RPMI8226 (cell line): ENCODE measurements at regions not wholly inside any gene's neighbourhood (a gene's known extent, or its start where the extent isn't known, plus 50 kb on each side); places are given as distances from the start of the nearest gene placed in this dataset.

Source experiments
- DNase-seq: peaks from one replicate; pipeline ENCODE4 v3.0.0-alpha.2; 2015

DNA sequence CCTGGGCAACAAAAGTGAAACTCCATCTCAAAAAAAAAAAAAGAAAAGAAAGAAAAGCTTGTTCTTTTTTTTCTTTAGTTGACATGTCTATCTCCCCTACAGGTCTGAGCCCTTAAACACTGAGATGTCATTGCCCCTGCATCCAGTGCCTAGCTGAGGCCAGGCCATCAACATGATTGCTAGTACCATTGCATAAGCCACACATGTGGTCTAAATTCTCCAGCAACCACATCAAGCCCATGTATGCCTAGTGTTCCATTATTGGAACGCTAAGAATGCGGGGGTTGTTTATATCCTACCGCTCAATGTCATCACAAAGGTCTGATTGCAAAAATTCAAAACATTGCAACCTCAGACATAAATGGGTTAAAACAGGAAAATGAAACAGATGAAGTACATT is 62.7 kb downstream of the NPTX2 start:
- DNase-seq = no peak

GRCh38 chr7:98681511-98681910 is 64.4 kb downstream of the NPTX2 start:
- DNase-seq = peak; percentile 41

DNA sequence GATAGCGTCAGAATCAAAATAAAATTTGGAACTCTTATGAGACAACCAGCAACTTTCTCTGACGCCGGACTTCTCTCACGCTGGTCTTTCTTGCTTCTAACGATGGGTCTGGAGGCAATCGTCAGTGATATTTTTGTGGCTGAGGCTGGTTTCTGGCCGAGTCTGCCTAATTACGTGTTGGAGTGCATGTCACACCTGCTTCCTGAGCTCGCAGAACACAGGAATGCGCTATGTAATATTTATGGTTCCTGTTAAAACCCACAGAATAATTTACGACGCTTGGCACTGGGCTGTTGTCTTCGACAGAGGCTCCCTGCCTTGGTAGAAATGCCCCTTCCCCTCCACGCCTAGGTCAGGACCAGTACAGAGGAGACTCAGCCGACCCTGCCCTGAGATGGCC is 64.9 kb downstream of the NPTX2 start:
- peak; percentile 83 for DNase-seq

DNA sequence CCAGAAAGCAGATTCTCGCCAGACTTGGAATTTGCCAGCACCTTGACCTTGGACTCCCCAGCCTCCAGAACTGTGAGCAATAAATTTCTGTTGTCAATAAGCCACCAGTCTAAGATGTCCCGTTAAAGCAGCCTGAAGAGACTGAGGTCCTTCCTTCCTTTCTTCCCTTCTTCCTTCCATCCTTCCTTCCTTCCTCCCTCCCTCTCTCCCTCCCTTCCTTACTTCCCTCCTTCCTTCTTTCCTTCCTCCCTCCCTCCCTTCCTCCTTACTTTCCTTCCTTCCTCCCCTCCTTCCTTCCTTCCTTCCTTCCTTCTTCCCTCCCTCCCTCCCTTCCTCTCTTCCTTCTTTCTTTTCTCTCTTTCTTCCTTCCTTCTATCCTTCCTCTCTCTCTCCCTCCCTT is 66.4 kb downstream of the NPTX2 start:
- DNase-seq = no peak

- DNase-seq = no peak
Observed at GRCh38 chr7:98685541-98685940, 68.5 kb downstream of the NPTX2 start.

- DNase-seq = no peak
Observed at GRCh38 chr7:98686466-98687080, 69.5 kb downstream of the NPTX2 start.

- no peak for DNase-seq
Observed at GRCh38 chr7:98687111-98687751, 70.1 kb downstream of the NPTX2 start.

DNA sequence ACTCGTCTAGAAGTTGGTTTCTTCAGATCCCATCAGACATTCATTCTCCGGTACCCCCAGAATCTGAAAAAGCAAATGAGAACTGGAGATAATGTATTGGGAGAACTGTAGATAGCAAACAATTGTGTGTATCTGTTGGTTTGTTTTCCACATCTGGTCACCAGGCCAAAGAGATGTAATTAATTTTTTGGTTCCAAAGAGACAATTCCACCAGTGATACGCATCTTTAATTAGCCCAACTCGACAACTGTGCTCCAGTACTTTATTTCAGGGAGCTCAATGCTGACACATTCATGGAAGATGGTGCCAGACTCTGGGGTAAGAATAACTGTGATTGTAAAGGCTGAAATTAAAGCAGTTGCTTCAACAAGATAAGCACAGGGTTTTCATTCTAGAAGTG is 74.5 kb downstream of the NPTX2 start:
- DNase-seq = no peak

DNA sequence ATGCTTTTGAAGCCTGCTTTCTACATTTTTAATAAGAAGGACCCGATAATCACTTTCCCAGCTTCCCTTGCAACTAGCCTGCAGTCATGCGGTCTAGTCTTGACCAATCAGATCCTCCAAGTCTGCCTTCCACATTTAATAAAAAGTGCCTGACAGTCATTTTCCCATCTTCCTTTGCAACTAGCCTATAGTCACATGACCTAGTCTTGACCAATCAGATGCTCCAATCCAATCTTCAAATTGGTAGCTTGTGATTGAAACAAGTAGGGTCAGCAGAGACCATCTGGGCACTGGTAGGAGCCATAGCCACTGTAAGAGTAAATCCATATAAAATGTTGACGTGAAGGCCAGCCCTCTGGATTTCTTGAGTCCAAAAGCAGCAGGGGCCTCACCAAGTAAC is 80.0 kb downstream of the NPTX2 start:
- no peak for DNase-seq

GRCh38 chr7:98697485-98698240 is 80.6 kb downstream of the NPTX2 start:
- DNase-seq = no peak

- DNase-seq = no peak
Observed at GRCh38 chr7:98698976-98699375, 81.9 kb downstream of the NPTX2 start.

DNA sequence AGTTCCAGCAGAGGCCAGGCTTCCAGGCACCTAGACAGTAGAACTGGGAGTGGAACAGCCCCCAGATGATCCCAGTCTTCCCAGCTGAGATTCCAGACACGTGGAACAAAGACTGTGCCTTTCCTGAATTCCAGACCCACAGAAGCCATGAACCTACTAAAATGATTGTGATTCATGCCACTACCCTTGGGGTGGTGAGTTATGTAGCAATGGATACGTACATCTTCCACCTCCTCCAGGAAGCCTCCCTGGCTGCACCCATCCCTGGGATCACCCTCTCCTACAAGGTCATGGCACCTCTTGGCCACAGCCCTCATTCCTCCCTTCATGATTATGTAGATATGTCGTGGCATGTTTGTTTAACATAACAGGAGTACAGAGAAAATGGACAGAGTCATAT is 83.4 kb downstream of the NPTX2 start:
- no peak for DNase-seq

GRCh38 chr7:98701372-98701771 is 84.3 kb downstream of the NPTX2 start:
- DNase-seq = no peak

DNA sequence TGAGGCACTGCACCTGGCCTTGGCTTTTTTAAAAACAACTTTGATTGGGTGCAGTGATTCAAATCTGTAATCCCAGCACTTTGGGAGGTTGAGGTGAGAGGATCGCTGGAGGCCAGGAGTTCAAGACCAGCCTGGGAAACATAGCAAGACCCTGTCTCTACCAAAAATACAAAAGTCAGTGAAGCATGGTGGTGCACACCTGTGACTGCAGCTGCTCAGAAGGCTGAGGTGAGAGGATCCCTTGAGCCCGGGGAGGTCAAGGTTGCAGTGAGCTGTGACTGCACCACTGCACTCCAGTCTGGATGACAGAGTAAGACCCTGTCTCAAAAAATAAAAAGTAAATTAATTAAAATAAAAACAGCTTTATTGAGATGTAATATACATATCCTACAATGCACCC is 84.9 kb downstream of the NPTX2 start:
- no peak for DNase-seq

DNA sequence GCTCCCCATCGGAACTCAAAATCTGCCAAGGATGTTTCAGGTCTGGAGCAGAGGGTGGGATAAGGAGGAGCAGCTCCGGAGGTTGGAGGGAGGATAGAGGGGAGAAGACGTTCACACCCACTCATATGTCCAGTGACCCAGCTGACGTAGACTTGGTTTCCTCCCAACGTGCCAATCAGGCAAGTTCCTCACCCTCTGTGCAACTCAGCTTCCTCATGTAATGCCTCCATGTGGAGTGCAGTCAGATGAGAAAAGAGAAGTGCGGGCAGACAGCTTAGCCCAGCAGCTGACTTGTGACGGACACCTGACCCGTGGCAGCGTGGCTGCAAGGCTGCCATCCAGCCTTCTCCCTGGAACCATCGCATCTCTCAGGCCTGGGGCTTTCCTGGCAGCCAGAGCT is 86.8 kb downstream of the NPTX2 start:
- no peak for DNase-seq

GRCh38 chr7:98705626-98706025 is 88.5 kb downstream of the NPTX2 start:
- no peak for DNase-seq

DNA sequence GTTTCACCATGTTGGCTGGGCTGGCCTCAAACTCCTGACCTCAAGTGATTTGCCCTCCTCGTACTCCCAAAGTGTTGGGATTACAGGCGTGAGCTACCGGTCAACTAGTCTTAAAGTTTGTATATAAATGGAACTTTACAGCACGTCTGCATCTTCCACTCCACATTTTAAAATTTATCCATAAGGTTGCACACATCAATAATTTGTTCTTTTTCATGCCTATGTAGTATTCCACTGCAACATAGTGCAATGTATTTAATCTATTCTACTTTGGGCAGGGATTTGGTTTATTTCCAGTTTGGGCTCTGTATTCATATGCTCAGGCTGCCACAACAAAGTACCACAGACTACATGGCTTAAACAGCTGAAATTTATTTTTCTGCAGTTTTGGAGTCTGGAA is 90.0 kb downstream of the NPTX2 start:
- DNase-seq = no peak

GRCh38 chr7:98711945-98712344 is 94.9 kb downstream of the NPTX2 start:
- DNase-seq = no peak

DNA sequence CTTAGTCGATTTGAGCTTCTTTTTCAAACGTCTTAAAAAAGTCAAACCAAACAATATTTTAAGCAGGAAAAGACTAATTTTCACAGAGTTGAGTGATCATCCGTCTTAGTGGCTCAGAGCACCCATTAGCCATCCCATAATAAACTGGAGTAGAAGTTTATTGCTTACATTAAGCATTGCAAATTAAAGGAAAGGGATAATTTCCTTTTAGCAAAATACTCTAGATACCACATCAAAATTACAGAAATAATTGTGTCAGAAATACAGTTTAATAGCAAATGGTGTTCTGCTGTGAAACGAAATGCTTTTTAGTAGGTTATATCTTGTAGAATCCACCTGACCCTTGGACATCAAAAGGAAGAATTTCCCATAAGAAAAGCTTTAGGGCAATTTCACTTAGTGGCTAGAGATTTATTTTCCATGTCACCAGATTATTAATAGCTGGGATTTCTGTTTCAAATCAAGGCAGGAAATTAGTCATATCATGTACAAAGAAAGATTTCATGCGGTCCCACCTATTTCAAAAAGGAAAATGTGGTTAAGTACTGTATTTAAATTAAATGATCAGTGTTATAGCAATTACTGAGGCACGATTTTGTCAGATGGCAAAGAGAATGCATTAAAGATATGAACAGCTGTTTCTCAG is 96.2 kb downstream of the NPTX2 start:
- no peak for DNase-seq

- no peak for DNase-seq
Observed at GRCh38 chr7:98719396-98719795, 102.3 kb downstream of the NPTX2 start.

DNA sequence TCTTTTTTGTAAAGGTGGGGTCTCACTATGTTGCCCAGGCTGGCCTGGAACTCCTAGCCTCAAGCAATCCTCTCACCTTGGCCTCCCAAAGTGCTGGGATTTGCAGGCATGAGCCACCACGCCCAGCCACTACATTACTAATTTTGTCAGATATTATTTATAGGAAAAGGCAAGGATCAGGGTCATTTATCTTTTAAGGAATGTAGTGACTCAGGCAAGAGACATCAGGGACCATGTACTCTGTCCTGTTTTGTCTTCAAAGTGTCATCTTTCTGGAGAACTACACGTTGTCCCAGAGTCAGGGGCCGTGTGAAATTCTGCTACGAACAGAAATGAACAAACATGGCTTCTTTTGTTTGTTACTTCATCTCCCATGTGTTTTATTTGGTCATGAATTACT is 105.3 kb downstream of the NPTX2 start:
- no peak for DNase-seq

- DNase-seq = no peak
Observed at GRCh38 chr7:98724591-98724990, 107.5 kb downstream of the NPTX2 start.

DNA sequence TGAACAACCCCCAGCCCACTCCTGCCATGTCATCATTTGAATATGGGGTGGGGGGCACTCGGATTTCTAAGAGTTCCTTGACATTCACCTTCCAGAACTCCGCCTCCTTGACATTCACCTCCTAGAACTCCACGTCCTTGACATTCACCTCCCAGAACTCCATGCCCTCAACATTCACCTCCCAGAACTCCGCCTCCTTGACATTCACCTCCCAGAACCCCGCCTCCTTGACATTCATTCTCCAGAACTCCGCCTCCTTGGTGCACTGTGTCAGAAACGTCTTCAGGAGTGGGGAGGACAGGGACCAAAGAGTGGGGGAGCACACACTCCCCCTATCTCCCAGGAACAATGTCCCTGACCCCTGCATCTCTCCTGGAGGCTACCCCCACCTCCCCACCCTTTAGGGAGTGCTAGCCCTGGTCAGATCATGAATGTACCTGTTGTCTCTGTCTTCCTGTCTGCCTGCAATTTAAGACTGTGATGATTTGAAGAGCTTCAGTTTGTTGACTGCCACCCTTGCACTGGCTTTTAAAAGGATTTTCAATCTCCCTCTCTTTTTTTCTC is 110.1 kb downstream of the NPTX2 start:
- no peak for DNase-seq

DNA sequence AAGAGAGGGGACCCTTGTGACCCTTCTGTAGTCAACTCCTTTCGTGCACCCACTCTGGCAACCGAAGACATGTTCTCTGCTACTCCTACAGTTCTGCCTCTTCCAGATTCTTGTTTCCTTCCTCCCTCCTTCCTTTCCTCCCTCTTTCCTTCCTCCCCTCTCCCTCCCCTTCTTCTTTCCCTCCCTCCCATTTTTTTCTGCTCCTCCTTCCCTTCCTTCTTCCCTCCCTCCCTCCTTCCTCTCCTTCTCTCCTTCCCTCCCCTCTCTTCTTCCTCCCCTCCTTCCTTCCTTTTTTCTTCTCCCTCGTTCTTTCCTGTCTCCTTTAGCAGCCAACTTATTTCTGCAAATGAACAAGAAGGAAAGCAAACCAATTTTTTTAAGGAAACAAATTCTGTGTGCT is 111.5 kb downstream of the NPTX2 start:
- no peak for DNase-seq
